ENCODE measurements at regions not wholly inside any gene's neighbourhood (a gene's known extent, or its start where the extent isn't known, plus 50 kb on each side); places are given as distances from the start of the nearest gene placed in this dataset.
"Not testable (repeated sequence)": the region's sequence is repeated elsewhere in the genome, so short reads cannot be mapped to it uniquely, and the experiment has no call there.

DNA sequence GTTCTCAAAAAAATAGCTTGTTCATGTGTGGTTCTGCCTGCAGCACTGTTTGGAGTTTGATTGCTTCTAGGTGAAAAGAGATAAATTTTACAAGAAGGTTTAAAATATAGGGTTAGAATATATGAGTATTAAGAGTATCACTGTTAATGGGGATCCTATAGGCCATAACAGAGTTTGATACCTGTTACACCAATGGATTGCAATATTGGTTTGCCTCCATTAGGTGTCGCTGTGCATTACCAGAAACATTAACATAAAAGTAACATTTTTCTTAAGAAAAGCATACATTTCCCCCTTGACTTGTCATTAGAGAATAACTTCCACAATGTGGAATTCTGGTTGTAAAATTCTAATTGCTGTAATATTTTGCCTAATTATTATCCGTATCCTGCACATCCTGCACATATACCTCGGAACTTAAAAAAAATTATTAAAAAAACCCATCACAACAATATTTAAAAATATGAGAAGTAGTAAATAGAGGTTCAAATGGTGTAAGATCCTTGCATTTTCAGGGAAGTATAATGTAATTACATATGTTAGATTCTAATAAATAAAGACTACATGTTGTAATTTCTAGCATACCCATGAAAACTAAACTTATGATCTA, 63.0 kb downstream of the CYP4A11 start:
- in situ Hi-C loops (cut with MboI; ENCODE audit: low pct_unique_long_range_greater_than_20kb in 2 of 9, low sequenced_read_pairs in 9 of 9, unreplicated experiment in 9 of 9); H3K4me3 ChIP-seq; ATAC-seq (replicated peaks in 6 of 8); H3K4me1 ChIP-seq (replicated peaks in 1 of 2); H3K27ac ChIP-seq: not testable (repeated sequence)
- WGBS, 10 experiments, result 44 to 50% (median 50%) methylated on average over 2 to 3 of the region's 3 CpGs; no CpG with 5 or more reads in 7 of the 10 experiments

DNA sequence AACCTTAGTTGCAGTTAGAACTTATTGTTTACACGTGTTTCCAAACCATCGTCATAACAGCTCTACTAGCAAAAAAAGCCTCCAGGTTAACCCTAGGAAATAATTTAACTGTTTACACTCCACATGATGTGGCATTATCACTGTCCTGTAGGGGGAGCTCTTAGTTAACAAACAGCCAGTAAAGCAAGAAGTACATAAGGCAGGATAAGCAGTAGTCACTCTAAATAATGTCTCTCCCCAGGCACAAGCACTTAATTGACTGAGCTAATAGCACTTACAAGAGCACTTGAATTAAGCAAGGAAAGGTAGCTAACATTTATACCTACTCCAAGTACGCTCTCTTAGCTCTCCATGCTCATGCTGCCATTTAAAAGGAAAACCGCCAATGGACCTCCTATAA, 65.2 kb downstream of the CYP4A11 start:
- H3K27ac ChIP-seq; in situ Hi-C loops (cut with MboI; ENCODE audit: low pct_unique_long_range_greater_than_20kb in 2 of 9, low sequenced_read_pairs in 9 of 9, unreplicated experiment in 9 of 9); H3K4me3 ChIP-seq; H3K4me1 ChIP-seq (replicated peaks in 1 of 2): not testable (repeated sequence)
- ATAC-seq (replicated peaks in 6 of 8), result peak in 3 of 8 experiments; percentile 18 to 41 (median 21)
- 0 to 83% (median 14%) methylated on average over 1 to 2 of the region's 4 CpGs; no CpG with 5 or more reads in 7 of the 10 experiments for WGBS, 10 experiments

Measured in motor neuron (in vitro differentiated cells).